Breast epithelium (tissue), 3 donors: ENCODE measurements at regions not wholly inside any gene's neighbourhood (a gene's known extent, or its start where the extent isn't known, plus 50 kb on each side); places are given as distances from the start of the nearest gene placed in this dataset.

Experiments used
- POLR2A ChIP-seq: fragments of 450-650 bp; IDR thresholded peaks from one replicate; pipeline ENCODE4 v1.6.1; 2016; ENCODE audit warnings: antibody characterized with exemption, mild to moderate bottlenecking, moderate library complexity
- POLR2AphosphoS5 ChIP-seq, 3 donors: sonication (generic); formaldehyde crosslinking; IDR thresholded peaks; one replicate each; pipeline ENCODE4 v1.6.1; 2017; ENCODE audit warnings: antibody characterized with exemption in 3 of 3
- TF ChIP-seq, protein P1 (sequence below), 3 donors: fragments of 450-650 bp; IDR thresholded peaks; one replicate each; pipeline ENCODE4 v1.5.1; 2016 to 2017; ENCODE audit warnings: antibody characterized with exemption in 3 of 3, mild to moderate bottlenecking in 3 of 3, moderate library complexity in 3 of 3

DNA sequence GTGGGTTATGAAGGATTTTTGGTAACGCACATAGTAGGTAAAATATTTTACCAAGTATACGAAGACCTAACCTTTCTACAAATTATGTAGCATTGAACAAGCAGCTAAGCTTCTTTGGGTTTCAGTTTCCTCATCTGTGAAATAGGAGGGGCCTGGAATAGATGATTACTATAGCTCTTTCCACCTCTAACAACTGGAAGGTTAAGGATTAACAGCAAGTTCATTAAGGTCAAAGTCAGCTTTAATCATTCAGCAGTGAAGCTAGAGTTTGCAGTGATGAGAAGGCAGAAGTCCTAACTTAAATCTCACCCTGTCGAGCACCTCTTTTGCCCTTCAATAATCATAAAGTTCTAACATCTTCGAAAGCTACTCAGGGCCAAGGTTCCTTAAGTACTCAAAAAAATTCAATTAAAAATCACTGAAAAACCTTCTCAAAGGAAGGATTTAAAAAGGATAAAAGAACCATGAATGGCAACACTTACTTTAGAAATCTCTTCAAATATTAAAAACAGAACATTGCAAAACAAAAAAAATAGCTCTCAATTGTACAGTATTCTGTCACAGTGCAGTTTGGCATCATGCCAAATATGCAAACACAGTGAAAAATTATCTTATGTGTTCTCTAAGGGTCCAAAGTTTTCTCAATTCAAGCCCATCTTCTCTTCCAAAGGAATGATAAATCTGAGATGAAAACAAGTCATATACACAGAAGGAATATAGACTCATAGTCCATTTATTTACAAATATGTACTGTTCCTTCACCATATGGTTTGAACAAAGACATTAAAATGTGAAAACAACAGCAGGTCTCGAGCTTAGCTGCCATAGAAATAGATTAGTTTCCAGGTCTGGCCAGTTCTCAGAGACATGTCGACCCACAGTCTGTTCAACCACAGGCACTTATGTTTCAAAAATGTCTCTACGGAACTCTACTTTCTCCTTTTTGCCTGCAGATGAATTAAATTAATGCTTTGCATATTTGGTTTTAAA lies 152.0 kb upstream of the SLC13A1 start:
- TF ChIP-seq, protein P1, sequence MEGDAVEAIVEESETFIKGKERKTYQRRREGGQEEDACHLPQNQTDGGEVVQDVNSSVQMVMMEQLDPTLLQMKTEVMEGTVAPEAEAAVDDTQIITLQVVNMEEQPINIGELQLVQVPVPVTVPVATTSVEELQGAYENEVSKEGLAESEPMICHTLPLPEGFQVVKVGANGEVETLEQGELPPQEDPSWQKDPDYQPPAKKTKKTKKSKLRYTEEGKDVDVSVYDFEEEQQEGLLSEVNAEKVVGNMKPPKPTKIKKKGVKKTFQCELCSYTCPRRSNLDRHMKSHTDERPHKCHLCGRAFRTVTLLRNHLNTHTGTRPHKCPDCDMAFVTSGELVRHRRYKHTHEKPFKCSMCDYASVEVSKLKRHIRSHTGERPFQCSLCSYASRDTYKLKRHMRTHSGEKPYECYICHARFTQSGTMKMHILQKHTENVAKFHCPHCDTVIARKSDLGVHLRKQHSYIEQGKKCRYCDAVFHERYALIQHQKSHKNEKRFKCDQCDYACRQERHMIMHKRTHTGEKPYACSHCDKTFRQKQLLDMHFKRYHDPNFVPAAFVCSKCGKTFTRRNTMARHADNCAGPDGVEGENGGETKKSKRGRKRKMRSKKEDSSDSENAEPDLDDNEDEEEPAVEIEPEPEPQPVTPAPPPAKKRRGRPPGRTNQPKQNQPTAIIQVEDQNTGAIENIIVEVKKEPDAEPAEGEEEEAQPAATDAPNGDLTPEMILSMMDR (IDR thresholded peaks at IDR 0.05): no peak
- TF ChIP-seq POLR2AphosphoS5 (IDR thresholded peaks at IDR 0.05): no peak
- TF ChIP-seq POLR2A: no peak
